ENCODE measurements at regions not wholly inside any gene's neighbourhood (a gene's known extent, or its start where the extent isn't known, plus 50 kb on each side); places are given as distances from the start of the nearest gene placed in this dataset.
"Not testable (repeated sequence)": the region's sequence is repeated elsewhere in the genome, so short reads cannot be mapped to it uniquely, and the experiment has no call there.

DNA sequence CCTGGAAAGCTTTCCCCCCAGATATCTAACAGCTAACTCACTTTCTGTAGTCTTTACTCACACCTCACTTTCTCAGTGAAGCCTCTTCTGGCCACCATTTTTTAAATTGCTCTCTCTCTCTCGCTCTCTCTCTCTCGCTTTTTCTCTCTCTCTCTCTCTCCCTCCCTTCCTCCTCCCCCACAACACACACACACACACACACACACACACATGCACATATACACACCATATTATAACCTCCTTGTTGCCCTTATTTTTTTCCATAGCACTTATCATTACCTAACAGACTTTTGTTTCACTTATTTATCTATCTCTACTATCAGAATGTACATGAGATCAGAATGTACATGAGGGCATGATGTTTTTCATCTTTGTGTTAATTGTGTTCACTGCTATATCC lies 156.8 kb downstream of the DUSP6 start:
- no peak for DNase-seq (ENCODE audit: low spot score)
- no peak overlapping the region for H3K18ac ChIP-seq (ENCODE audit: low read length)
- H3K27me3 ChIP-seq (ENCODE audit: control insufficient read depth in 3 of 3, insufficient read depth in 3 of 3, low read depth in 1 of 3, low read length in 3 of 3) = no peaks in the 10 kb centered on the region
- no peak overlapping the region for H3K9ac ChIP-seq (ENCODE audit: low read depth, low read length, poor library complexity)
- no peak overlapping the region for H4K91ac ChIP-seq (ENCODE audit: low read depth, low read length, poor library complexity)
- no peak overlapping the region for H2AFZ ChIP-seq (ENCODE audit: low read length)
- WGBS, 2 donors (ENCODE audit: extremely low coverage in 2 of 2, insufficient read length in 2 of 2, insufficient replicate concordance in 1 of 2) = no CpG with 5 or more reads among the region's 2 CpGs
- no peak overlapping the region for H3K4me2 ChIP-seq (ENCODE audit: insufficient read depth, low read length, poor library complexity, severe bottlenecking)
- no peak overlapping the region for H2BK15ac ChIP-seq (ENCODE audit: low read length)
- H3K79me1 ChIP-seq (ENCODE audit: low read depth, low read length) = no peaks in the 10 kb centered on the region
- H3K4me3 ChIP-seq (ENCODE audit: low read length in 2 of 2) = no peak overlapping the region
- H2BK12ac ChIP-seq (ENCODE audit: low read length) = no peak overlapping the region
- no peak overlapping the region for H4K8ac ChIP-seq (ENCODE audit: low read depth, low read length)
- no peak overlapping the region for H2BK120ac ChIP-seq (ENCODE audit: low read depth, low read length)
- H3K14ac ChIP-seq (ENCODE audit: low read length) = no peak overlapping the region
- H3K27ac ChIP-seq (replicated peaks; ENCODE audit: low read length) = no peak overlapping the region
- no peak overlapping the region for H2BK5ac ChIP-seq (ENCODE audit: low read length)
- no peak overlapping the region for H3K23ac ChIP-seq (ENCODE audit: low read depth, low read length, poor library complexity)
- peaks cover 2% of the 10 kb centered on the region in 2 donors for H3K9me3 ChIP-seq (replicated peaks in 1 of 2; ENCODE audit: control insufficient read depth in 2 of 2, insufficient read depth in 1 of 2, low read depth in 1 of 2, low read length in 2 of 2)
- no peaks in the 10 kb centered on the region for H3K36me3 ChIP-seq (replicated peaks in 1 of 2; ENCODE audit: control insufficient read depth in 2 of 2, insufficient read depth in 2 of 2, low read length in 2 of 2)
- H3K4ac ChIP-seq (ENCODE audit: low read length) = no peak overlapping the region
- no peak overlapping the region for H2AK5ac ChIP-seq (ENCODE audit: low read depth, low read length)
- no peaks in the 10 kb centered on the region for H3K4me1 ChIP-seq (ENCODE audit: control insufficient read depth in 2 of 2, insufficient read depth in 1 of 2, low read depth in 1 of 2, low read length in 2 of 2)

DNA sequence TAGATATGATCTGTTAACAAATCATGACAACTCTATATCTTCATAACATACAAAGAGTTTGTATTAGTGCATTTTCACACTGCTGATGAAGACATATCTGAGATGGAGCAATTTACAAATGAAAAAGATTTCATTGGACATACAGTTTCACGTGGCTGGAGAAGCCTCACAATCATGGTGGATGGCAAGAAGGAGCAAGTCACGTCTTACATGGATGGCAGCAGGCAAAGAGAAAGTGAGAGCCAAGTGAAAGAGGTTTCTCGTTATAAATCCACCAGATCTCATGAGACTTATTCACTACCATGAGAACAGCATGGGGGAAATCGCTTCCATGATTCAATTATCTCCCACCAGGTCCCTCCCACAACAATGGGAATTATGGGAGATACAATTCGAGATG lies 157.6 kb downstream of the DUSP6 start:
- H3K36me3 ChIP-seq (replicated peaks in 1 of 2; ENCODE audit: control insufficient read depth in 2 of 2, insufficient read depth in 2 of 2, low read length in 2 of 2) = no peaks in the 10 kb centered on the region
- no peak overlapping the region for H3K4me3 ChIP-seq (ENCODE audit: low read length in 2 of 2)
- H3K18ac ChIP-seq (ENCODE audit: low read length) = no peak overlapping the region
- H3K14ac ChIP-seq (ENCODE audit: low read length) = no peak overlapping the region
- H3K4ac ChIP-seq (ENCODE audit: low read length) = no peak overlapping the region
- no peaks in the 10 kb centered on the region for H3K79me1 ChIP-seq (ENCODE audit: low read depth, low read length)
- H2BK120ac ChIP-seq (ENCODE audit: low read depth, low read length) = no peak overlapping the region
- H2BK5ac ChIP-seq (ENCODE audit: low read length) = no peak overlapping the region
- H3K4me1 ChIP-seq (ENCODE audit: control insufficient read depth in 2 of 2, insufficient read depth in 1 of 2, low read depth in 1 of 2, low read length in 2 of 2) = no peaks in the 10 kb centered on the region
- H2AFZ ChIP-seq (ENCODE audit: low read length) = no peak overlapping the region
- H3K23ac ChIP-seq (ENCODE audit: low read depth, low read length, poor library complexity) = no peak overlapping the region
- H2BK12ac ChIP-seq (ENCODE audit: low read length) = no peak overlapping the region
- no peaks in the 10 kb centered on the region for H3K27me3 ChIP-seq (ENCODE audit: control insufficient read depth in 3 of 3, insufficient read depth in 3 of 3, low read depth in 1 of 3, low read length in 3 of 3)
- no peak overlapping the region for H2BK15ac ChIP-seq (ENCODE audit: low read length)
- peaks cover 2 to 9% of the 10 kb centered on the region in 2 donors for H3K9me3 ChIP-seq (replicated peaks in 1 of 2; ENCODE audit: control insufficient read depth in 2 of 2, insufficient read depth in 1 of 2, low read depth in 1 of 2, low read length in 2 of 2)
- H3K4me2 ChIP-seq (ENCODE audit: insufficient read depth, low read length, poor library complexity, severe bottlenecking) = no peak overlapping the region
- no peak overlapping the region for H3K9ac ChIP-seq (ENCODE audit: low read depth, low read length, poor library complexity)
- no peak overlapping the region for H4K91ac ChIP-seq (ENCODE audit: low read depth, low read length, poor library complexity)
- no peak overlapping the region for H4K8ac ChIP-seq (ENCODE audit: low read depth, low read length)
- WGBS, 2 donors (ENCODE audit: extremely low coverage in 2 of 2, insufficient read length in 2 of 2, insufficient replicate concordance in 1 of 2) = no CpG with 5 or more reads among the region's 5 CpGs
- H2AK5ac ChIP-seq (ENCODE audit: low read depth, low read length) = no peak overlapping the region
- no peak overlapping the region for H3K27ac ChIP-seq (replicated peaks; ENCODE audit: low read length)
- DNase-seq (ENCODE audit: low spot score) = no peak

DNA sequence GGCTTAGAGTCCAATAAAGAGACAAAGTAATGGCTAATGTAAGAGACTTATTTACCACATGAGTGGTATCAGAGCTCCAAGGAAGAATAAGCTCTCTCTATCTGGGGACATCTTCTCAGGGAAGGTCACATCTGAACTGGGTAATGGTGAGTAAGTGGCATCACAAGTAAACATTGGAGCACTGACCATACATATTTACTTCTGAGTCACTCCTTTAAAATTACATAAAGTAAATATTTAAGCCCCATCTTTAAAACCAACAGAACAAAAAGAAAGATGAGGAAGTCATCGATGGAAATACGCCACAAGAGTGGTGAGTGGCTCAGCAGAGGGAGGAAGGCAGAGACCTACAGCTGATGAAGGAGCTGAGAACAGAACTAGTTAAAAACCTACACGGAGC lies 159.9 kb downstream of the DUSP6 start:
- WGBS, 2 donors (ENCODE audit: extremely low coverage in 2 of 2, insufficient read length in 2 of 2, insufficient replicate concordance in 1 of 2) = no CpG with 5 or more reads among the region's 3 CpGs
- DNase-seq (ENCODE audit: low spot score) = no peak
- H3K4me2 ChIP-seq (ENCODE audit: insufficient read depth, low read length, poor library complexity, severe bottlenecking) = no peak overlapping the region
- H3K4me1 ChIP-seq (ENCODE audit: control insufficient read depth in 2 of 2, insufficient read depth in 1 of 2, low read depth in 1 of 2, low read length in 2 of 2) = no peaks in the 10 kb centered on the region
- no peak overlapping the region for H2BK12ac ChIP-seq (ENCODE audit: low read length)
- no peak overlapping the region for H2AFZ ChIP-seq (ENCODE audit: low read length)
- H3K18ac ChIP-seq (ENCODE audit: low read length) = no peak overlapping the region
- no peak overlapping the region for H2BK15ac ChIP-seq (ENCODE audit: low read length)
- H3K23ac ChIP-seq (ENCODE audit: low read depth, low read length, poor library complexity) = no peak overlapping the region
- H3K27me3 ChIP-seq (ENCODE audit: control insufficient read depth in 3 of 3, insufficient read depth in 3 of 3, low read depth in 1 of 3, low read length in 3 of 3) = no peaks in the 10 kb centered on the region
- H2AK5ac ChIP-seq (ENCODE audit: low read depth, low read length) = no peak overlapping the region
- H3K79me1 ChIP-seq (ENCODE audit: low read depth, low read length) = no peaks in the 10 kb centered on the region
- H2BK120ac ChIP-seq (ENCODE audit: low read depth, low read length) = no peak overlapping the region
- H3K14ac ChIP-seq (ENCODE audit: low read length) = no peak overlapping the region
- no peak overlapping the region for H3K4ac ChIP-seq (ENCODE audit: low read length)
- no peaks in the 10 kb centered on the region for H3K36me3 ChIP-seq (replicated peaks in 1 of 2; ENCODE audit: control insufficient read depth in 2 of 2, insufficient read depth in 2 of 2, low read length in 2 of 2)
- H4K8ac ChIP-seq (ENCODE audit: low read depth, low read length) = no peak overlapping the region
- peaks cover 2 to 16% of the 10 kb centered on the region in 2 donors for H3K9me3 ChIP-seq (replicated peaks in 1 of 2; ENCODE audit: control insufficient read depth in 2 of 2, insufficient read depth in 1 of 2, low read depth in 1 of 2, low read length in 2 of 2)
- no peak overlapping the region for H3K9ac ChIP-seq (ENCODE audit: low read depth, low read length, poor library complexity)
- no peak overlapping the region for H3K27ac ChIP-seq (replicated peaks; ENCODE audit: low read length)
- no peak overlapping the region for H4K91ac ChIP-seq (ENCODE audit: low read depth, low read length, poor library complexity)
- H3K4me3 ChIP-seq (ENCODE audit: low read length in 2 of 2) = no peak overlapping the region
- no peak overlapping the region for H2BK5ac ChIP-seq (ENCODE audit: low read length)

DNA sequence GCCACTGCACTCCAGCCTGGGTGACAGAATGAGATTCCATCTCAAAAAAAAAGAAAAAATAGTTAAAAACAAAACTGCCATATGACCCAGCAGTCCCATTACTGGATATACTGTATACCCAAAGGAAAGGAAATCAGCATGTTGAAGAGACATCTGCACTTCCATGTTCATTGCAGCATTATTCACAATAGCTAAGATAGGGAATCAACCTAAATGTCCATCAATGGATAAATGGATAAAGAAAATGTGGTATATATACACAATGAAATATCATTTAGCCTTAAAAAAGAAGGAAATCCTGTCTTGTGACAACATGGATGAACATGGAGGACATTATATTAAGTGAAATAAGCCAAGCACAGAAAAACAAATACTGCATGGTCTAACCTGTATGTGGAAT lies 160.7 kb downstream of the DUSP6 start:
- H3K4me1 ChIP-seq (ENCODE audit: control insufficient read depth in 2 of 2, insufficient read depth in 1 of 2, low read depth in 1 of 2, low read length in 2 of 2); H4K91ac ChIP-seq (ENCODE audit: low read depth, low read length, poor library complexity); H2AFZ ChIP-seq (ENCODE audit: low read length): not testable (repeated sequence)

More for the DNA sequence above, 160.7 kb downstream of the DUSP6 start:
- H3K14ac ChIP-seq (ENCODE audit: low read length); H2AK5ac ChIP-seq (ENCODE audit: low read depth, low read length); H3K23ac ChIP-seq (ENCODE audit: low read depth, low read length, poor library complexity); H2BK15ac ChIP-seq (ENCODE audit: low read length); H3K79me1 ChIP-seq (ENCODE audit: low read depth, low read length); H3K36me3 ChIP-seq (replicated peaks in 1 of 2; ENCODE audit: control insufficient read depth in 2 of 2, insufficient read depth in 2 of 2, low read length in 2 of 2); H3K9ac ChIP-seq (ENCODE audit: low read depth, low read length, poor library complexity); DNase-seq (ENCODE audit: low spot score); H4K8ac ChIP-seq (ENCODE audit: low read depth, low read length); H3K18ac ChIP-seq (ENCODE audit: low read length); H3K27me3 ChIP-seq (ENCODE audit: control insufficient read depth in 3 of 3, insufficient read depth in 3 of 3, low read depth in 1 of 3, low read length in 3 of 3); H3K4ac ChIP-seq (ENCODE audit: low read length); H2BK12ac ChIP-seq (ENCODE audit: low read length); H3K27ac ChIP-seq (replicated peaks; ENCODE audit: low read length); H3K4me2 ChIP-seq (ENCODE audit: insufficient read depth, low read length, poor library complexity, severe bottlenecking); H2BK5ac ChIP-seq (ENCODE audit: low read length); H2BK120ac ChIP-seq (ENCODE audit: low read depth, low read length); H3K4me3 ChIP-seq (ENCODE audit: low read length in 2 of 2): not testable (repeated sequence)
- peaks cover 2 to 16% of the 10 kb centered on the region in 2 donors for H3K9me3 ChIP-seq (replicated peaks in 1 of 2; ENCODE audit: control insufficient read depth in 2 of 2, insufficient read depth in 1 of 2, low read depth in 1 of 2, low read length in 2 of 2)

Data from neuronal stem cell (in vitro differentiated cells).